Panc1 (cell line): ENCODE measurements at regions not wholly inside any gene's neighbourhood (a gene's known extent, or its start where the extent isn't known, plus 50 kb on each side); places are given as distances from the start of the nearest gene placed in this dataset.

Source experiments
- CTCF ChIP-seq: fragments of 450-650 bp; IDR thresholded peaks from 2 replicates; pipeline ENCODE4 v1.5.1; 2017; ENCODE audit warnings: mild to moderate bottlenecking
- POLR2AphosphoS5 ChIP-seq: IDR thresholded peaks from 2 replicates; pipeline ENCODE4 v1.6.1; 2012; ENCODE audit warnings: mild to moderate bottlenecking, low read depth, low read length, moderate library complexity
- SIN3A ChIP-seq: IDR thresholded peaks from 2 replicates; pipeline ENCODE4 v1.6.1; 2012; ENCODE audit warnings: low read depth, mild to moderate bottlenecking, low read length, moderate library complexity, borderline replicate concordance; ENCODE audit not compliant: insufficient read depth
- TCF7L2 ChIP-seq: IDR thresholded peaks from 2 replicates; pipeline ENCODE4 v1.6.1; 2011; ENCODE audit warnings: mild to moderate bottlenecking, low read depth, low read length, inconsistent platforms
- TF ChIP-seq, protein P1 (sequence below), 2 experiments: IDR thresholded peaks; 2 replicates each; pipeline ENCODE4 v1.6.1; 2011 to 2012; ENCODE audit warnings: low read depth in 2 of 2, control low read depth in 1 of 2, low read length in 1 of 2, mild to moderate bottlenecking in 1 of 2, moderate library complexity in 1 of 2; ENCODE audit not compliant: insufficient read depth in 1 of 2

- TF ChIP-seq CTCF (no peak), SIN3A (no peak), POLR2AphosphoS5 (no peak), TCF7L2 (no peak)
- TF ChIP-seq, protein P1, sequence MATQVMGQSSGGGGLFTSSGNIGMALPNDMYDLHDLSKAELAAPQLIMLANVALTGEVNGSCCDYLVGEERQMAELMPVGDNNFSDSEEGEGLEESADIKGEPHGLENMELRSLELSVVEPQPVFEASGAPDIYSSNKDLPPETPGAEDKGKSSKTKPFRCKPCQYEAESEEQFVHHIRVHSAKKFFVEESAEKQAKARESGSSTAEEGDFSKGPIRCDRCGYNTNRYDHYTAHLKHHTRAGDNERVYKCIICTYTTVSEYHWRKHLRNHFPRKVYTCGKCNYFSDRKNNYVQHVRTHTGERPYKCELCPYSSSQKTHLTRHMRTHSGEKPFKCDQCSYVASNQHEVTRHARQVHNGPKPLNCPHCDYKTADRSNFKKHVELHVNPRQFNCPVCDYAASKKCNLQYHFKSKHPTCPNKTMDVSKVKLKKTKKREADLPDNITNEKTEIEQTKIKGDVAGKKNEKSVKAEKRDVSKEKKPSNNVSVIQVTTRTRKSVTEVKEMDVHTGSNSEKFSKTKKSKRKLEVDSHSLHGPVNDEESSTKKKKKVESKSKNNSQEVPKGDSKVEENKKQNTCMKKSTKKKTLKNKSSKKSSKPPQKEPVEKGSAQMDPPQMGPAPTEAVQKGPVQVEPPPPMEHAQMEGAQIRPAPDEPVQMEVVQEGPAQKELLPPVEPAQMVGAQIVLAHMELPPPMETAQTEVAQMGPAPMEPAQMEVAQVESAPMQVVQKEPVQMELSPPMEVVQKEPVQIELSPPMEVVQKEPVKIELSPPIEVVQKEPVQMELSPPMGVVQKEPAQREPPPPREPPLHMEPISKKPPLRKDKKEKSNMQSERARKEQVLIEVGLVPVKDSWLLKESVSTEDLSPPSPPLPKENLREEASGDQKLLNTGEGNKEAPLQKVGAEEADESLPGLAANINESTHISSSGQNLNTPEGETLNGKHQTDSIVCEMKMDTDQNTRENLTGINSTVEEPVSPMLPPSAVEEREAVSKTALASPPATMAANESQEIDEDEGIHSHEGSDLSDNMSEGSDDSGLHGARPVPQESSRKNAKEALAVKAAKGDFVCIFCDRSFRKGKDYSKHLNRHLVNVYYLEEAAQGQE (IDR thresholded peaks at IDR 0.05; ENCODE audit: insufficient read depth in 1 of 2, low read depth in 2 of 2, low read length in 1 of 2), result no peak
Measured at GRCh38 chr7:45992826-45993225, 71.8 kb upstream of the IGFBP3 start.
